ENCODE measurements at regions not wholly inside any gene's neighbourhood (a gene's known extent, or its start where the extent isn't known, plus 50 kb on each side); places are given as distances from the start of the nearest gene placed in this dataset.

GRCh38 chr16:55426865-55427484 is 52.0 kb upstream of the MMP2 start:
- no peak overlapping the region for H3K27ac Mint-ChIP-seq
- POLR2A ChIA-PET, result no interaction called here

More at GRCh38 chr16:55426865-55427484, 52.0 kb upstream of the MMP2 start:
- Mint-ChIP-seq H3K4me3 (no peak overlapping the region), H3K9me3 (no peaks in the 10 kb centered on the region), H3K27me3 (peaks cover 5% of the 10 kb centered on the region), H3K4me1 (no peaks in the 10 kb centered on the region), H3K36me3 (ENCODE audit: low read depth) (no peaks in the 10 kb centered on the region)
- ATAC-seq (ENCODE audit: low read depth), result no peak
- DNase-seq, result no peak
- CTCF ChIA-PET, result no interaction called here
- no peak for TF ChIP-seq CTCF (IDR thresholded peaks at IDR 0.05)
- intact Hi-C loops (cut with micrococcal nuclease), result no loop called here
